ENCODE measurements at regions not wholly inside any gene's neighbourhood (a gene's known extent, or its start where the extent isn't known, plus 50 kb on each side); places are given as distances from the start of the nearest gene placed in this dataset.
"Not testable (repeated sequence)": the region's sequence is repeated elsewhere in the genome, so short reads cannot be mapped to it uniquely, and the experiment has no call there.

DNA sequence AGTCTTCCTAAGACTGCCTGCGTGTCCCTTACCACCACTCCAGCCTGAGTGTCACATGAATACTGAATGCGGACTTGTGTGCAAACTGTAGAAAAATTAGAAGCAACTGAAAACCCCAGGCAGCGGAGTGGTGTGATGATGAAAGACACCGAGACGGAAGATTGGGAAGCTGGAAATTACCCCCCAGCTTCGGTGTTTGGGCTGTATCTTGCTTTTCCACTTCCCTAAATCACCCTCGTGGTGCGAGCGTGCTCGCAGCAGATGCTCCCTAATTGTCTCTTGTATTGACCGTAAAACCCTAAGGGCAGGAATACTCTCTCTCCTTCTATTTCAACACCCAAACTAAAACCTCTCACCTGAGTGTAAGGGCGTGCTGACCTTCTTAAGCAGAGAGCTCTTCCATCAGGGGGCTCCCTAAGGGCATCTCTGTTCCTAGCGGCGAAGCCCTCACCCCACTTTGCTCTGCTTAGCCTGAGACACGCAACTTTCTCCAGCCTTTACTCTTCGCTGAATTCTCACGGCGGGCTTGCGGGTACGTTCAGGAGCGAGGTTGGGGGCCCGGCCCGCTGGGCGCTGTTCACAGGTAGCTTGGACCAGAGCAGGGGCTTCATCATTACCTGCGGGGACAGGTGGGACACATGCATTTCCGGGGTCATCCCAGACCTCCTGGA is 62.4 kb downstream of the CRYBB2 start:
- DNase-seq (ENCODE audit: low spot score), result no peak

DNA sequence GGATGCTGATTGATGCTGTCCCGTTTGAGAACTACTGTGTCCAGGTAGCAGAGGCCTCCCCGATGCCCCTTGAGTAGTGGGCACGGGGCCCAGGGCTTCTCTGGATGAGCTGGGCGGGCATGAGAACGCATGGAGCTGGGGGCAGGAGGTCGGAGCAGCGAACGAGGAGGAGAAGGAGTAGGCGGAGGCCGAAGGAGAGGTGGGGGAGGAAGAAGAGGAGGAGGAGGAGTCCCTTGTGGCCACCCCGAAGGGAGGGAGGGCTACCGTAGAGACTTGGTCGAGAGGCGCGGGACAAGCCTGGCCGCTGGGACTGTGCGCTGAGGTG is 62.9 kb downstream of the CRYBB2 start:
- no peak for DNase-seq (ENCODE audit: low spot score)

DNA sequence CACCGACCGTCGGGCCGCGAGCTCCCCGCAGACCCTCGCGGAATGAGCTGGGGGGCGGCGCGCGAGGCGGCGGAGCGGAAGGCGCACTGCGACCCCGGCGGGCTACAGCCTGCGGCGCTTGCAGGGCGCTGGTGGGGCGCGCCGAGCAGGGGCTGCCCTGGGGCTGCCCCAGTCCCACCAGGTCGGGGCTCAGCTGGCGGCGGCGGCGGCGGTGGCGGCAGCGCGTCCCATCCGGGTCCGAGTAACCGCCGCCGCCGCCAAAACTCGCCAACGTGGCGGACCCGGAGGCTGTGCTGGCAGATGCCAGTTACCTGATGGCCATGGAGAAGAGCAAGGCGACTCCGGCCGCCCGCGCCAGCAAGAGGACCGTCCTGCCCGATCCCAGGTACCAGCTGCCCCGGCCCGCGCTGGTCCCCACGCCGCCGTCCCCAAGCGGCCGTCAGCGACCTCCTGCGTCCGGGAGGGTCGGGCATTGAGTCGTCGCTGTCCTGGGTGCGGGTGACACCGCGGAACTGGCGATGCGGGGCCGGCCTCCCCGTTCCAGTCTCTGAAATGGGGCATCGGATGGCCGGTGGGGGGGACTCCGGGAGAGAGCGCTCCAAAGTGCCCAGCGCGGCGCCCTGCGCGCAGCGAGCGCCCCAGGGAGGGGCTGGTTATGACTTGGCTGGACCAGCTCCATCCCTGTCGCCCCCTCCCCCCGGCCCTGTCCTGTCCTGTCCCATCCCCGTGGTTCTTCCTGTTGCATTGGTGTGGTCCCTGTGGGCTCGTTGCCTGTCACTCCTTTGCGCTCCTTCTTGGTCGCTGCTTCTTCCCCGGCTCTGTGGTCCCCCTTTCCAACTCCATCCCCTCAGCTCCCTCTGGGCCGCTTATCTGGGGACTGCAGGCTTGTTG is 63.5 kb downstream of the CRYBB2 start:
- DNase-seq (ENCODE audit: low spot score), result no peak

DNA sequence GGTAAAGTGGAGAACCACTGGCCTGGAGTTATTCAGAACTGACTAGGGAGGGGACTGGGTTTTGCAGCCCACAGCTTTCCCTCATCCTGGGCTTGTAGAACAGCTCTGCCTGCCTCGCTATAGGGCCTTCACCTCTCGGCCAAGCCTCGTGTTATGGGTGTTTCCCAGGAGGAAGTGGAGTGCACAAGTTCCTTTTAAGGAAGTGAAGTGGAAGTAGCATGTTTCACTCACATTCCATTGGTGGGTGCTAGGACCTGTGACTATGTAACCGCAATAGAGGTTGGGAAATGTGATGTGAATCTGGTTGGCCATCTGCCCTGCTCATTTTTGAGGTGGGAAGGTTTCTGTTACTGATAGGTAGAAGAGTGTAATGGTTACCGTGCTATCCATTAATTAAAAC is 69.0 kb downstream of the CRYBB2 start:
- DNase-seq (ENCODE audit: low spot score), result not testable (repeated sequence)

DNA sequence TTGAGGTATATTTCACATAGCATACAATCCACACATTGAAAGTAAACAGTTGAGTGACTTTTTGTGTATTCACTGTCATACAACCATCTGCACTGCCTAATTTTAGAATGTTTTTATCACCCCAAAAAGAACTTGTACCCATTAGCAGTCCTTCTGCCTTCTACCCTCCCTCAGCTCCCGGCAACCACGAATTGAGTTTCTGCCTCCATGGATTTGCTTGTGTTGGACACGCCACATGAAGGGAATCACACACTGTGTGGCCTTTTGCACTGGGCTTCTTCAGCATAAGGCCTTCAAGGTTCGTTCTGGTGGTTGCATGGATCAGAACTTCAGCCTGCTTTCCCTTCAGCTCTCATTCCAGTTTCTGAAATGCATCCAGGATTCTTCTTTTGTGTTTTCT is 82.5 kb downstream of the CRYBB2 start:
- DNase-seq (ENCODE audit: low spot score), result not testable (repeated sequence)

DNA sequence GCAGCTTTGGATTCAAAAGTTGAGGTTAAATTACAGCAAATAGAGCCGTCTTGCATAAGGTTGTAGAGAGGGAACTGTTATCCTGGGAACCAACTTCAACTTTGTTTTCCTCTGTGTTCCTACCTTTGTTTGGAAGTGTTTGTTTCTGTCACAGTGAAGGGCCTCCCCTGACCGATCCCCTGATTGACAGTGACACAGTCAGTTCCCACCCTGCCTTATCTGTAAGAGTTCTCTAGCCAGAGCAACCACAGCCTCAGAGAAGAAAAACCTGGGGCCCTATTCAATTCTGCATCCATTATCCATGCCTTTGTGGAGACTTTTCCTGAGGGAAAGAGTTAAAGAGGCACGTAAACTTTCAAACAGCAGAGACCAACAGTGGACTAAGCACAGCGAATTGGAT is 90.1 kb downstream of the CRYBB2 start:
- DNase-seq (ENCODE audit: low spot score), result not testable (repeated sequence)

DNA sequence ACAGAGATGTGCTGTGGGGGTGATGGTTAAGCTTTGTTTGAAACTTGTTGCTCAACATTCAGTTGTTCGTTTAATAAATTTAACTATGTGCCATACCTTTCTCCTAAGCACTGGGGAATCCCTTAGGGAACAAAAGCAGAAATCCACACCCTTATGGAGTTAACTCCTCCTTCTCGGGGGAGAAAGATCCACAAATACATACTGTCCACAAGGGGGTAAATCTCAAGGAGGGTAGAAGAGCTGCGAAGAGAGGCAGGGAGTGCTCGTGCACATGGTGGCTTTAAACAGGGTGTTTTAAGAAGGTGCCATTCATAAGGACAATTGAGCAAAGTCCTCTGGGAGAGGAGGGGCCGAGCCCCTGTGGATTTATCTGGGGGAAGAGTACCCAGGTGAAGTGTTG is 92.5 kb downstream of the CRYBB2 start:
- DNase-seq (ENCODE audit: low spot score), result not testable (repeated sequence)

DNA sequence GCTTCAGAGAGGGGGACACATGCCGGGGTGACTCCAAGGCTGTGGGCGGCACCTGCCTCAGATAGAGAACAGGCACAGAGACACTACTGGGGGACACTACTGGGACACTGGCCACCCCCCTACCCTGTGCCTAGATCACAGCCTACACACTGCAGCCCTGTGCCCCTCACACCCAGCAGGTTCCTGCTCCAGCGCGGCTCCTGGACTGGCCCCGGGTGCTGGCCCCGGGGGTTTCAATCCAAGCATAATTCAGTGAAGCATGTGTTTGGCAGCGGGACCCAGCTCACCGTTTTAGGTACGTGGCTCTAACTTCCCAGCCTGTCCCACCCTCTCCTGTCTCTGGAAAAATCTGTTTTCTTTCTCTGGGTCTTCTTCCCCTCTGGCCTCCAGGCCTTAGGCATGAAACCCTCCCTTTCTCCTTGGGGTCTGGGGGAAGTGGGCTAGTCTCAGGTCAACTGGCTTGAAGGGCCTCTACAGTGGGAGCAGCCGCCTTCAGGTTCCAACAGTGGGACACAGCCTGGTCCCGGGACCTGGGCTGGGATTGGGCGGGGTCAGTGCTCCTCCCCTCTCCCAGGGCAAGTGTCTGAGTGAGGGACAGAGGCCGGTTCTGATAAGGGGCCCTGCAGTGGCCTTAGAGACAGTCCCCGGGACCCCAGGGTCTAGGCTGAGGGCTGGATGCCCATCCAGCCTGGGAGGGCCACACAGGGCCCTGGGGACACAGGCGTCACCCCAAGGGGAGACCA is 98.8 kb downstream of the CRYBB2 start:
- DNase-seq (ENCODE audit: low spot score), result no peak

DNA sequence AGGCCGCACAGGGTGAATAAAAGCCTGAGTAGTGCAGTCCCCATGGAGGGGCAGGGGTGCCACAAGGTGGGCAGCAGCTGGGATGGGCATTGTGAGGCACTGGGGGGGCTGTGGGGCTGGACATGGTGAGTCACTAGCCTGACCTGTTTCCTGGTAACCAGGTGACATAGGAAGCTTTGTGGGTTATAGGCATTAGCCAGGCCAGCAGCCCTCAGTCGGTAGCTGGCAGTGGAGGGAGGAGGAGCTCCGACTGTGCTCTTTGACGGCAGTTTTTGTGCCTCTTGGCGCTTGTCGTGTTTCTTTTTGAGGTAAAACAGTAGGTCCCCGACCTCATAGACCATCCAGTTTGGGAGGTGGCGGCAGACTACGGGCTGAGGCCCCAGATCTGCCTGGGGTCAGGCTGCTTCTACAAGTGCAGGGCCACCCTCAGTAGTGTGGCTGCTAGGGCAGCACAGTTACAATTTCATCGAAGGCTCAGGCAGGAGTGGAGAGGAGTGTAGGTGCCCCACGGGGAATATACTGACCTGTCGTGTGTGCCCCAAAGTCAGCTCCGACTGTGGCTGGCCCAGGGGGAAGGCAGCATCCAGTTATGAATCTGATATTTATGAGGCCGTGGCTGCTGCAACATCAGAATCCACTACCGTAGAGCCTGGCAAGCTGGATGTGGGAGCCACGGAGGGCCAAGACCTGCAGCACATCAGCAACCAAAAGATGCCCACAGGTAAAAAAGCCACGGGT is 107.7 kb downstream of the CRYBB2 start:
- DNase-seq (ENCODE audit: low spot score), result no peak

DNA sequence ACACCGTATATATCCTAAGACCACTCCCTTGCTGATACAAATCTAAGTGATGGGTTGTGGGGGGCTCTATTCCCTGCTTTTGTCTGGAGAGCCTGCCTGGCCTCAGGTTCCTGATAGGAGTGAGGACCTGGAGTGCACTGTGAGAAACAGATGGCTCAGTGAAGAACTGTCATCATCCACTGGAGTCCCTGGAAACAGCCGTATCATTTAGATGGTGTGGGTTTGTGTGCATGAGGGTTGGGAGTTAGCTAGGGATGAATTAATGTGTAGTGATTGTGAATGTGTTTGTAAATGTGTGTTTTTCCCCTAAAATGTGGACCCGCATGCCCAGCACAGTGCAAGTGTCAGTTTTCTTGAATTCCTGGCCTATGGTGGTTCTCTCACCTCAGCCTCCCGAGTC is 111.6 kb downstream of the CRYBB2 start:
- no peak for DNase-seq (ENCODE audit: low spot score)

DNA sequence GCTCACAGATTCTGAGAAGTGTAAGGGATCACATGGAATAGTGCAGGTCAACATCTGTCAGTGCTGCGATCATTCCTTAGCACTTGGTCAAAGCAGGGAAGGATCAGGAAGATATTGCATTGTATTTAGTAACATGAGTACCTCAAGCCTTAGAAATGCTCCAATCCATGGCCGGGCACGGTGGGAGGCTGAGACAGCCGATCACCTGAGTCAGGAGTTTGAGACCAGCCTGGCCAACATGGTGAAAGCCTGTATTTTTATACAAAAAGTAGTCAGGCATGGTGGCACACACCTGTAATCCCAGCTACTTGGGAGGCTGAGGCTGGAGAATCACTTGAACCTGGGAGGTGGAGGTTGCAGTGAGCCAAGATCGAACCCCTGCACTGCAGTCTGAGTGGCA is 112.5 kb downstream of the CRYBB2 start:
- not testable (repeated sequence) for DNase-seq (ENCODE audit: low spot score)

DNA sequence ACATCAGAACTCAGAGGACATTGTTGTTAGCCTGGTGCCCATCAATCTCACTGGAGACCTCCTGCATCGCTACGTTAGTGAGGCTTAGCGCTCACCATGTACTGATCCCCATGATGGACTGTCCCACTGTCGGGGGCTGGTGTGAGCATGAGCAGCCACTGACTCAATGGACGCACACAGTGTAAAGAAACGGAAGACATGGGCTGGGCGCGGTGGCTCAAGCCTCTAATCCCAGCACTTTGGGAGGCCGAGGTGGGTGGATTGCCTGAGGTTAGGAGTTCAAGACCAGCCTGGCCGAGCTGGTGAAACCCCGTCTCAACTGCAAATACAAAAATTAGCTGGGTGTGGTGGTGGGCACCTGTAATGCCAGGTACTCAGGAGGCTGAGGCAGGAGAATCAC is 112.9 kb downstream of the CRYBB2 start:
- no peak for DNase-seq (ENCODE audit: low spot score)

DNA sequence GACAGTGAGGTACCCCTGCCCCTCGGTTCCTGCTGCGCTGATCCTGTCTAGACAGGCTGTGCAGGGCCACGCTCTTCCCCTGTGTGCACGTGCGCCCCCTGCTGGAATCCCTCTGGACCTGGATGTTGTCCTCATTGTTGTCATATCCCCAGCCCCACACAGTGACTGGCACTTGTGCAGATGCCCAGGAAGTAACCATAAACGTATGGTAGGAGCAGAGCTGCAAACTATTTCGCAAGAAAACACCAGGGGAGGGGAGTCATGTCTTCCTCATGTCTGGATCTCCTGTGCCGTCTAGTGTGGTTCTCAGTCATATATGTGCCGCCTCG is 114.7 kb downstream of the CRYBB2 start:
- DNase-seq (ENCODE audit: low spot score), result peak; percentile 41

DNA sequence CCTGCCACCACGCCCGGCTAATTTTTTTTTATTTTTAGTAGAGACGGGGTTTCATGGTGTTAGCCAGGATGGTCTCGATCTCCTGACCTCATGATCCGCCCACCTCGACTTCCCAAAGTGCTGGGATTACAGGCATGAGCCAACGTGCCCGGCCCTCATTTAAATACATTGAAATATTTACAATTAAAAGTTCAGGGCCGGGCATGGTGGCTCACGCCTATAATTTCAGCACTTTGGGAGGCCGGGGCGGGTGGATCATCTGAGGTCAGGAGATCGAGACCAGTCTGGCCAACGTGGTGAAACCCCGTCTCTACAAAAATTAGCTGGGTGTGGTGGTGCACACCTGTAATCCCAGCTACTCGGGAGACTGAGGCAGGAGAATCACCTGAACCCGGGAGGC is 115.2 kb downstream of the CRYBB2 start:
- DNase-seq (ENCODE audit: low spot score), result not testable (repeated sequence)

DNA sequence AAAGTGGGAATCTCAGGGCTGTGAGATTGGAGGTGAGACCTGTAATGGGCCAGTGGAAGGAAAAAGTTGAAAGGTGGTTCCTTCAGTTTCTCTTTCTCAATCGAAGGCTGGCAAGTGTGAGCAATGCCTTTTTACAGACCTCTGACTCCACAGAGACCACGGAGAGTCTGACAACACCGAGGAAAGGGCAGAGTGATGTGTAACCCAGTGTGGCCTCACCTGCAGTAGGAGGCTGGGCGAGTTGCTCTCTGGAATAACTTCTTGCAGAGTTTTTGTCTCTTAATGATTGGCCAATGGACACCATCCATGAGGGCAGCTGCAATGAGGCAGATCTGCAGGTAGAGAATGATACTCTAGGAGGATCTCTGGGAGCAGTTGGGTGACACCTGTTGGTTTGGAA is 115.8 kb downstream of the CRYBB2 start:
- DNase-seq (ENCODE audit: low spot score), result not testable (repeated sequence)

DNA sequence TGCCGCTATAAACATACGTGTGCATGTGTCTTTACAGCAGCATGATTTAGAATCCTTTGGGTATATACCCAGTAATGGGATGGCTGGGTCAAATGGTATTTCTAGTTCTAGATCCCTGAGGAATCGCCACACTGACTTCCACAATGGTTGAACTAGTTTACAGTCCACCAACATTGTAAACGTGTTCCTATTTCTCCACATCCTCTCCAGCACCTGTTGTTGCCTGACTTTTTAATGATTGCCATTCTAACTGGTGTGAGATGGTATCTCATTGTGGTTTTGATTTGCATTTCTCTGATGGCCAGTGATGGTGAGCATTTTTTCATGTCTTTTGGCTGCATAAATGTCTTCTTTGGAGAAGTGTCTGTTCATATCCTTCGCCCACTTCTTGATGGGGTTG is 121.1 kb downstream of the CRYBB2 start:
- DNase-seq (ENCODE audit: low spot score), result not testable (repeated sequence)

DNA sequence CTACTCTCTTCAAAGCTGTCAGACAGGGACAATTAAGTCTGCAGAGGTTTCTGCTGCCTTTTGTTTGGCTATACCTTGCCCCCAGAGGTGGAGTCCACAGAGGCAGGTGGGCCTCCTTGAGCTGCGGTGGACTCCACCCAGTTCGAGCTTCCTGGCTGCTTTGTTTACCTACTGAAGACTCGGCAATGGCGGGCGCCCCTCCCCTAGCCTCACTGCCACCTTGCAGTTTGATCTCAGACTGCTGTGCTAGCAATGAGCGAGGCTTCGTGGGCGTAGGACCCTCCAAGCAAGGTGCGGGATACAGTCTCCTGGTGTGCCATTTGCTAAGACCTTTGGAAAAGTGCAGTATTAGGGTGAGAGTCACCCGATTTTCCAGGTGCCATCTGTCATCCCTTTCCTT is 124.9 kb downstream of the CRYBB2 start:
- DNase-seq (ENCODE audit: low spot score), result not testable (repeated sequence)

DNA sequence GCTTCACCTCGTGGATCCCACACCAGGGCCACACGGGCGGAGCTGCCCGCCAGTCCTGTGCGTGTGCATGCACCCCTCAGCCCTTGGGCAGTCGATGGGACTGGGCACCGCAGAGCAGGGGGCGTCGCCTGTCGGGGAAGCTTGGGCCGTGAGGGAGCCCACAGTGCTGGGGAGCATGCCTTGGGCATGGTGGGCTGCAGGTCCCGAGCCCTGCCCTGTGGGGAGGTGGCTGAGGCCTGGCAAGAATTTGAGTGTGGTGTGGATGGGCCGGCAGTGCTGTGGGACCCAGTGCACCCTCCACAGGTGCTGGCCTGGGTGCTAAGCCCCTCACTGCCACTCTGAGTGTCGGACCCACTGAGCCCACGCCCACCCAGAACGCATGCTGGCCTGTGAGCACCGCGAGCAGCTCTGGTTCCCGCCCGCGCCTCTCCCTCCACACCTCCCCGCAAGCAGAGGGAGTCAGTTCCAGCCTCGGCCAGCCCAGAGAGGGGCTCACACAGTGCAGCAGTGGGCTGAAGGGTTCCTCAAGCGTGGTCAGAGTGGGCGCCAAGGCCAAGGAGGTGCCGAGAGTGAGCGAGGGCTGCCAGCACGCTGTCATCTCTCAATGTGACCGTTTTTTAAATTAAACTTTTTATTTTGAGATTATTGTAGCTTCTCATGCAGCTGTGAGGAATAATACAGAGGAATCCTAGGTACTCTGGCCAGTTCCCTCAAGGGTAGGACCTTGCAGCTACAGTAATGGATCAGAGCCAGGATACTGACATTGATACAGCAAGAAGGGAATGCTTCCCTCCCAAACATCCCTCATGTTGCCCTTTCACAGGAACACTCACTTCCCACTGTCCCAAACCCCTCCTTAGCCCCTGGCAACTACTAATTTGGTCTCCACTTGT is 127.7 kb downstream of the CRYBB2 start:
- DNase-seq (ENCODE audit: low spot score), result no peak

DNA sequence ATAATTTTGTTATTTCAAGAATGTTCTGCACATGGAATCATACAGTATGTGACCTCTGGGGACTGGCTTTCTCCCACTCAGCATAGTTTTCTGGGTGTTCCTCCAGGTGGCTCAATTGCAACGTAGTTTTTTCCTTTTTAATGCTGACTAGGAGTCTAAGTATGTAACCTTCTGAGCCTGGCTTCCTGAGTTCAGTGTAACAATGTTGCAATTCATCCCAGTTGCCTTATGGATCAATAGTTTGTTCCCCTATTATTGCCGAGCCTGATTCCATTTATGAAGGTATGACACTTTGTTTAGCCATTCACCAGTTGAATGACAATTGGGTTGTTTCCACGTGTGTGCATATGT is 128.3 kb downstream of the CRYBB2 start:
- no peak for DNase-seq (ENCODE audit: low spot score)

DNA sequence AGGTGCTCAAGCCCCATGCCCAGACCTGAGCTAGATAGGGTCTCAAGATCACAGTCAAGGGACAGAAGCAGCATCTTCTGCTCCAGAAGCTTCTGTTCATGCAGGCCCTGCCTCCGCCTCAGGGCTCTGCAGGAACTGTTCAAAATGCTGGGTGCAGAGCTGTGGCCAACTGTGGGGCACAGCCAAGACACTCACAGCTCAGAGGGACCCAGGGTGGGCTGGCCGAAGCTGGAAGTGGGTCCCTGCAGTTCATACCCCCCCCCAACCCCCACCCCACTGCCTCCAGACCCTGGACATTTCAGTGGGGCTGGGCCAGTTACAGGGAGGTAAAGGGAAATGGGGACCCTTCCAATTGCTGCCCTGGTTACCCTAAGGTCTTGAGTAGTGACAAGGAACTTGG is 129.0 kb downstream of the CRYBB2 start:
- no peak for DNase-seq (ENCODE audit: low spot score)

DNA sequence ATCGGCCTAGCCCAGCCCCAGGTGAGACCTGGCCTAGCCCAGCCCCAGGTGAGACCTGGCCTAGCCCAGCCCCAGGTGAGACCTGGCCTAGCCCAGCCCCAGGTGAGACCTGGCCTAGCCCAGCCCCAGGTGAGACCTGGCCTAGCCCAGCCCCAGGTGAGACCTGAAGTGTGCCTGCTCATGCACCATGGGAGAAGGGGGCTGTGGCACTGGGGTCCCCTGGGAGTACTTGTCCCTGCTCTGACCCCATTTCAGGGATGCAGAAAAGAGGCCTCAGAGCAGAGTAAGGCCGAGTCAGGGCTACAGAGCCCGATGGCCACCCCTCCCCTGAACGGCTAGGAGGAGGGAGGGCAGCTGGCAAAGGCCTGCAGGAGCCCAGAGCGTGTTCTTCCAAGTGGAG is 129.6 kb downstream of the CRYBB2 start:
- not testable (repeated sequence) for DNase-seq (ENCODE audit: low spot score)

Data from hematopoietic multipotent progenitor cell treated with erythropoietin and hydrocortisone succinate and interleukin-3 and kit ligand, for 15 days (in vitro differentiated cells).